ENCODE measurements at regions not wholly inside any gene's neighbourhood (a gene's known extent, or its start where the extent isn't known, plus 50 kb on each side); places are given as distances from the start of the nearest gene placed in this dataset.
A peak's percentile ranks its signal among the peaks of the same experiment; 100 is the strongest.

GRCh38 chr9:89992326-89993198 lies 387.8 kb downstream of the GADD45G start:
- peaks cover 3% of the 10 kb centered on the region for H3K27me3 Mint-ChIP-seq (ENCODE audit: insufficient read depth, low read depth, poor library complexity)
- no peaks in the 10 kb centered on the region for H3K36me3 ChIP-seq (ENCODE audit: insufficient read depth)
- H3K79me2 ChIP-seq (replicated peaks; ENCODE audit: insufficient read depth), result no peaks in the 10 kb centered on the region
- no peaks in the 10 kb centered on the region for H4K20me1 ChIP-seq (replicated peaks; ENCODE audit: insufficient read depth)
- H3K36me3 Mint-ChIP-seq (ENCODE audit: low read depth), result peaks cover 4% of the 10 kb centered on the region; the same call in 2 of the 3 replicates
- peaks cover 13% of the 10 kb centered on the region for H3K4me1 ChIP-seq (ENCODE audit: insufficient read depth)
- TF ChIP-seq ZNF114 (CRISPR knock-in tag; IDR thresholded peaks at IDR 0.05) (no peak), ZNF331 (CRISPR knock-in tag; IDR thresholded peaks at IDR 0.05; ENCODE audit: low read depth) (no peak), REST (IDR thresholded peaks at IDR 0.05; ENCODE audit: unreplicated experiment) (no peak), JUNB (IDR thresholded peaks at IDR 0.05; ENCODE audit: unreplicated experiment) (no peak), NANOG (IDR thresholded peaks at IDR 0.05; ENCODE audit: borderline replicate concordance) (no peak), CTCF (conservative IDR thresholded peaks at IDR 0.05; ENCODE audit: low read depth in 2 of 2) (no peak), ETS1 (IDR thresholded peaks at IDR 0.05) (no peak), EZH2phosphoT487 (IDR thresholded peaks at IDR 0.05; ENCODE audit: unreplicated experiment) (no peak), CREB1 (CRISPR knock-in tag; IDR thresholded peaks at IDR 0.05; ENCODE audit: low read depth) (no peak), EZH2 (IDR thresholded peaks at IDR 0.05; ENCODE audit: low read depth, unreplicated experiment) (no peak), ZNF462 (CRISPR knock-in tag; IDR thresholded peaks at IDR 0.05) (no peak), STAT1 (IDR thresholded peaks at IDR 0.05; ENCODE audit: unreplicated experiment) (no peak)
- H3K9me2 ChIP-seq (ENCODE audit: insufficient read depth), result 0 out of 2 replicates have a peak, but pooled peaks cover 5% of the 10 kb centered on the region
- no peaks in the 10 kb centered on the region for H3F3A ChIP-seq (replicated peaks; ENCODE audit: low read depth)
- H3K4me3 Mint-ChIP-seq, result no peak overlapping the region
- H2AFZ ChIP-seq, result no peak overlapping the region
- no peak for DNase-seq (ENCODE audit: low spot score)
- H3K9me3 Mint-ChIP-seq, result peaks cover 28% of the 10 kb centered on the region; the same call in 2 of the 3 replicates
- H3K4me2 ChIP-seq, result no peak overlapping the region
- H3K27me3 ChIP-seq (ENCODE audit: insufficient read depth), result no peaks in the 10 kb centered on the region
- ATAC-seq, result peak; percentile 21; the same call in 2 of the 3 replicates
- no peak overlapping the region for H3K27ac ChIP-seq (ENCODE audit: low read depth)
- H3K4me3 ChIP-seq, result no peak overlapping the region
- no peak overlapping the region for H3K27ac Mint-ChIP-seq
- H3K4me1 Mint-ChIP-seq, result peaks cover 6% of the 10 kb centered on the region

All from GM23338 (cell line).